ENCODE measurements at regions not wholly inside any gene's neighbourhood (a gene's known extent, or its start where the extent isn't known, plus 50 kb on each side); places are given as distances from the start of the nearest gene placed in this dataset.

- Histone ChIP-seq H3K9ac (ENCODE audit: low read length) (no peak overlapping the region), H3K27ac (ENCODE audit: low read depth, low read length) (no peak overlapping the region), H3K4me1 (ENCODE audit: insufficient read depth, low read length) (no peaks in the 10 kb centered on the region), H3K4me3 (ENCODE audit: low read depth in 1 of 2, low read length in 2 of 2) (no peak overlapping the region), H3K9me3 (ENCODE audit: low read length) (no peaks in the 10 kb centered on the region), H3K36me3 (ENCODE audit: insufficient read depth, low read length) (no peaks in the 10 kb centered on the region), H3K27me3 (ENCODE audit: control insufficient read depth in 1 of 2, insufficient read depth in 2 of 2, low read length in 2 of 2) (no peaks in the 10 kb centered on the region)
Measured at GRCh38 chr5:93296338-93296737, 284.7 kb downstream of the NR2F1-AS1 start.

DNA sequence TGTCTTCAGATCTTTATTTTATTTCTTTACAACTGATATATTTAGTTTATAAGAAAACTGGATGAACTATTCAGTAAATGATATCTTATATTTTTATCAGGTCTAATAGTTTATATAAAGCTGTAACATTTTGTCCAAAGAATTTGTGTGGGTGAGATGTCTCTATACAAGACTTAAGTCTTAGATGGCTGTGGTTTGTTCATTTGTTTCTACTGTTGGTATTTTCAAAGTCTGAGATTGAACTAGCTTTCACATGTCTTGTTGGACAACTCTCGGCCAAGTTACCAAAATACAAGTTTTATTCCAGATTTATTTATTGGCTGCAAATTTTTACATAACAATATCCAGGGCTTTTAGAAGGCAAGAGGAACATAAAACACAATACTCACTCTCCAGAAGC is 286.0 kb downstream of the NR2F1-AS1 start:
- Histone ChIP-seq H3K27ac (ENCODE audit: low read depth, low read length) (no peak overlapping the region), H3K36me3 (ENCODE audit: insufficient read depth, low read length) (no peaks in the 10 kb centered on the region), H3K27me3 (ENCODE audit: control insufficient read depth in 1 of 2, insufficient read depth in 2 of 2, low read length in 2 of 2) (no peaks in the 10 kb centered on the region), H3K4me1 (ENCODE audit: insufficient read depth, low read length) (no peaks in the 10 kb centered on the region), H3K4me3 (ENCODE audit: low read depth in 1 of 2, low read length in 2 of 2) (no peak overlapping the region), H3K9me3 (ENCODE audit: low read length) (no peaks in the 10 kb centered on the region), H3K9ac (ENCODE audit: low read length) (no peak overlapping the region)

DNA sequence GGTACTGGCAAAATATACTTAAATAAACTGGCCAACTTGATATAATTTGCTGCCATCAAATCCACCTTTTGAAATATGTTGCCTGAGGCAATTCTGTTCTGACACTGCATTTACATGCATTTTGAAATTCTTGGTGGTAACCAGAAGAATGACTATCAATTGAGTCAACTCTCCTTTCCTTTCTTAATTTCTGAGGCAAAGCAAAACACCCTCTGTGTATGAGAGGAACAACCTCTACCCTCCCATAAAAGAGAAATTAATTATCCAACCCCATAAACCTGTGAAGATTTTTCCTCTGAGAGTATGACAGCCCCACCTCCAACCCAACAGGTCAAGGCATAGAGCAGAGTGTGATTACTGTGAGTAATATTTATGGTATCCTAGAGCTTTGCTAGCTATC is 286.8 kb downstream of the NR2F1-AS1 start:
- H3K27ac ChIP-seq (ENCODE audit: low read depth, low read length) = no peak overlapping the region
- no peak overlapping the region for H3K4me3 ChIP-seq (ENCODE audit: low read depth in 1 of 2, low read length in 2 of 2)
- no peaks in the 10 kb centered on the region for H3K9me3 ChIP-seq (ENCODE audit: low read length)
- no peaks in the 10 kb centered on the region for H3K4me1 ChIP-seq (ENCODE audit: insufficient read depth, low read length)
- no peak overlapping the region for H3K9ac ChIP-seq (ENCODE audit: low read length)
- no peaks in the 10 kb centered on the region for H3K36me3 ChIP-seq (ENCODE audit: insufficient read depth, low read length)
- no peaks in the 10 kb centered on the region for H3K27me3 ChIP-seq (ENCODE audit: control insufficient read depth in 1 of 2, insufficient read depth in 2 of 2, low read length in 2 of 2)

DNA sequence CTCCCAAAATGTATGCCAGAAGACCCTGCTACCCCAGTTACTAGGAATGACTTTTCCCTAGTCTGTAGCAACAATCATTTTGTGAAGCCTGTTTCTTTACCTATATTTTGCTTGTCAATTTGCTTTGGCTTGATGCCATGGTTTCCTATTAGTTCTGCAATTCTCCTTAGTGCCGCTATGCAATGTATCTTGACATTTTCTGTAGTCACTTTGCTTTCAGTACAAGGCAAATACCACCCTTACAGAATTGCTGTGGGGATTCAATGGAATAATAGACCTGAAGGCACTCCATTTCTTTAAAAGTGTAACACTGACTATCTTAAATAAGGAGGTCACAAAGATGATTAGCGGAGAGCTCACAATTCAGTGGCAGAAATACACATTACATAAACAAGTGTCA is 291.1 kb downstream of the NR2F1-AS1 start:
- no peaks in the 10 kb centered on the region for H3K36me3 ChIP-seq (ENCODE audit: insufficient read depth, low read length)
- no peak overlapping the region for H3K4me3 ChIP-seq (ENCODE audit: low read depth in 1 of 2, low read length in 2 of 2)
- no peak overlapping the region for H3K9ac ChIP-seq (ENCODE audit: low read length)
- no peak overlapping the region for H3K27ac ChIP-seq (ENCODE audit: low read depth, low read length)
- no peaks in the 10 kb centered on the region for H3K4me1 ChIP-seq (ENCODE audit: insufficient read depth, low read length)
- H3K9me3 ChIP-seq (ENCODE audit: low read length) = peaks cover 4% of the 10 kb centered on the region
- no peaks in the 10 kb centered on the region for H3K27me3 ChIP-seq (ENCODE audit: control insufficient read depth in 1 of 2, insufficient read depth in 2 of 2, low read length in 2 of 2)

DNA sequence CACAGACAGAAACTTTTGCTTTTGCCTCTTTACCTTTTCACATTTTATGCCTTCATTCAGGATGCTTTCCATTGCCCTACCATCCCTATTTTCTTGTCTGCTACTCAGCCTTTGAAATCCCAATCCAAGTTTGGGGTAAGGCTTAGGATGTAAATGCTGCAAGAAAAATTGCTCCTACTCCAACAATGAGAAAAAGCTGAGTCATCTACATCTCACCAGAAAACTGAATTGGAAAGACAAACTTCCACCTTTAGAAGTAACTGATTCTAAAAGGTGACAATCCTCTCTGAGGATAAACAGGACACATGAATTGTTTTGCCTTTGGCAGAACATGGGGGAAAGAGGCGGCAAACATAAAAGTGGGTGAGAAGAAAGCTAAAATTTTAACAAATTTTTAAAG is 295.6 kb downstream of the NR2F1-AS1 start:
- no peaks in the 10 kb centered on the region for H3K4me1 ChIP-seq (ENCODE audit: insufficient read depth, low read length)
- no peaks in the 10 kb centered on the region for H3K36me3 ChIP-seq (ENCODE audit: insufficient read depth, low read length)
- H3K9me3 ChIP-seq (ENCODE audit: low read length) = peaks cover 4% of the 10 kb centered on the region
- no peaks in the 10 kb centered on the region for H3K27me3 ChIP-seq (ENCODE audit: control insufficient read depth in 1 of 2, insufficient read depth in 2 of 2, low read length in 2 of 2)
- H3K4me3 ChIP-seq (ENCODE audit: low read depth in 1 of 2, low read length in 2 of 2) = no peak overlapping the region
- H3K9ac ChIP-seq (ENCODE audit: low read length) = no peak overlapping the region
- no peak overlapping the region for H3K27ac ChIP-seq (ENCODE audit: low read depth, low read length)

- Histone ChIP-seq H3K4me3 (ENCODE audit: low read depth in 1 of 2, low read length in 2 of 2) (no peak overlapping the region), H3K27me3 (ENCODE audit: control insufficient read depth in 1 of 2, insufficient read depth in 2 of 2, low read length in 2 of 2) (no peaks in the 10 kb centered on the region), H3K9ac (ENCODE audit: low read length) (no peak overlapping the region), H3K9me3 (ENCODE audit: low read length) (peaks cover 4% of the 10 kb centered on the region), H3K4me1 (ENCODE audit: insufficient read depth, low read length) (no peaks in the 10 kb centered on the region), H3K27ac (ENCODE audit: low read depth, low read length) (no peak overlapping the region), H3K36me3 (ENCODE audit: insufficient read depth, low read length) (no peaks in the 10 kb centered on the region)
Measured at GRCh38 chr5:93281980-93282772, 298.8 kb downstream of the NR2F1-AS1 start.

GRCh38 chr5:93280518-93280917 is 300.5 kb downstream of the NR2F1-AS1 start:
- H3K9me3 ChIP-seq (ENCODE audit: low read length) = no peaks in the 10 kb centered on the region
- H3K9ac ChIP-seq (ENCODE audit: low read length) = no peak overlapping the region
- no peak overlapping the region for H3K27ac ChIP-seq (ENCODE audit: low read depth, low read length)
- no peaks in the 10 kb centered on the region for H3K36me3 ChIP-seq (ENCODE audit: insufficient read depth, low read length)
- no peaks in the 10 kb centered on the region for H3K27me3 ChIP-seq (ENCODE audit: control insufficient read depth in 1 of 2, insufficient read depth in 2 of 2, low read length in 2 of 2)
- no peaks in the 10 kb centered on the region for H3K4me1 ChIP-seq (ENCODE audit: insufficient read depth, low read length)
- H3K4me3 ChIP-seq (ENCODE audit: low read depth in 1 of 2, low read length in 2 of 2) = no peak overlapping the region

DNA sequence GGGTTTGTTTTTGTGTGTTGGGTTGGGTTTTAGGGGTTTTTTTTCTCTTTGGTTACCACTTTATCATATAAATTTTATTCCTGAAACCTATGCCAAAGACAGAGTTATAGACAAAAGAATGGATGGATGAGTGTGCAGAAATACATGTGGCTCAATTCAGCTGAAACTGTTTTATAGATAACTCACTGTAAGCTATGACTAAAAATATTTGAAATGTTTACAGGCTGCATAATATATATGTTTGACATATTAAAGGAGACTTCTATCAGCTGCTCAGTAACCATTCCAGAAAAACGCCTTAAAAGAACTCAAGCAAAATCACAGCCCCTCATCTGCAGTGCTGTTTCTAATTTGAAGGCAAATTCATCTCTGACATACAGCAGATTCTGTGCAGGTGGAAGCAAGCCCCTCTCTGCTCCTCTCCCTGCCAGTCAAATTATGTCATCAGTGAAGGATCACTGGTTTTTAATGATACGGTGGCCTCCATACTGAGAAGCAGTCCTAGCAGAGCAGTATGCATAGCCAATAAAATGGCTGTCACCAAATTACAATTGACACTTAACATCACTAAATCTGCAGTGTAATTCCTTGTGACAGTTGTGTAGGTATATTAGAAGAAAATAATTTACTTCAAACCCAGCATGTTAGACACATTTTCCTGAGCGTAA is 301.6 kb downstream of the NR2F1-AS1 start:
- H3K9ac ChIP-seq (ENCODE audit: low read length) = no peak overlapping the region
- H3K36me3 ChIP-seq (ENCODE audit: insufficient read depth, low read length) = no peaks in the 10 kb centered on the region
- H3K27me3 ChIP-seq (ENCODE audit: control insufficient read depth in 1 of 2, insufficient read depth in 2 of 2, low read length in 2 of 2) = no peaks in the 10 kb centered on the region
- no peak overlapping the region for H3K27ac ChIP-seq (ENCODE audit: low read depth, low read length)
- H3K9me3 ChIP-seq (ENCODE audit: low read length) = no peaks in the 10 kb centered on the region
- H3K4me3 ChIP-seq (ENCODE audit: low read depth in 1 of 2, low read length in 2 of 2) = no peak overlapping the region
- H3K4me1 ChIP-seq (ENCODE audit: insufficient read depth, low read length) = no peaks in the 10 kb centered on the region

- Histone ChIP-seq H3K27me3 (ENCODE audit: control insufficient read depth in 1 of 2, insufficient read depth in 2 of 2, low read length in 2 of 2) (no peaks in the 10 kb centered on the region), H3K9ac (ENCODE audit: low read length) (no peak overlapping the region), H3K4me1 (ENCODE audit: insufficient read depth, low read length) (no peaks in the 10 kb centered on the region), H3K36me3 (ENCODE audit: insufficient read depth, low read length) (no peaks in the 10 kb centered on the region), H3K9me3 (ENCODE audit: low read length) (no peaks in the 10 kb centered on the region), H3K4me3 (ENCODE audit: low read depth in 1 of 2, low read length in 2 of 2) (no peak overlapping the region), H3K27ac (ENCODE audit: low read depth, low read length) (no peak overlapping the region)
Measured at GRCh38 chr5:93278896-93279295, 302.1 kb downstream of the NR2F1-AS1 start.

- Histone ChIP-seq H3K4me1 (ENCODE audit: insufficient read depth, low read length) (no peaks in the 10 kb centered on the region), H3K36me3 (ENCODE audit: insufficient read depth, low read length) (no peaks in the 10 kb centered on the region), H3K9ac (ENCODE audit: low read length) (no peak overlapping the region), H3K27me3 (ENCODE audit: control insufficient read depth in 1 of 2, insufficient read depth in 2 of 2, low read length in 2 of 2) (no peaks in the 10 kb centered on the region), H3K9me3 (ENCODE audit: low read length) (no peaks in the 10 kb centered on the region), H3K27ac (ENCODE audit: low read depth, low read length) (no peak overlapping the region), H3K4me3 (ENCODE audit: low read depth in 1 of 2, low read length in 2 of 2) (no peak overlapping the region)
Measured at GRCh38 chr5:93277051-93277450, 304.0 kb downstream of the NR2F1-AS1 start.

DNA sequence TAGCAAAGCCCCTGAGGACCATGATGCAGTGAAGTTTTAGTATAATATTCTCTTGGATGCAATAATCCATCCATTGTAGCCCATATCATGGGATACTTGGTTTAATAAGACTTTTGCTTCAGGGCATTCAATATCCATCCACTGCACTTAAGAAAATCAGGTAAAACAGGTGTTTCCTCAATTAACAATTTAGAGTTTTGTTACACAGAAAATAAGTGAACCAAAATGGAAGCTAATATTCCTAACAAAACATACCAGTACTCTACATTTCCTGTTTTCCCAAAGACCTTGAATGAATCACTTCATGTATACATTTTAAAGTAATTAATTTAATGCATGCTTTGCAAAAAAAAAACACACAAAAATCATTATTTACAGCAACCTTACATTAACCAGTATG is 305.6 kb downstream of the NR2F1-AS1 start:
- no peaks in the 10 kb centered on the region for H3K27me3 ChIP-seq (ENCODE audit: control insufficient read depth in 1 of 2, insufficient read depth in 2 of 2, low read length in 2 of 2)
- H3K36me3 ChIP-seq (ENCODE audit: insufficient read depth, low read length) = no peaks in the 10 kb centered on the region
- H3K27ac ChIP-seq (ENCODE audit: low read depth, low read length) = no peak overlapping the region
- H3K4me1 ChIP-seq (ENCODE audit: insufficient read depth, low read length) = no peaks in the 10 kb centered on the region
- no peak overlapping the region for H3K9ac ChIP-seq (ENCODE audit: low read length)
- H3K4me3 ChIP-seq (ENCODE audit: low read depth in 1 of 2, low read length in 2 of 2) = no peak overlapping the region
- no peaks in the 10 kb centered on the region for H3K9me3 ChIP-seq (ENCODE audit: low read length)

GRCh38 chr5:93274291-93274690 is 306.7 kb downstream of the NR2F1-AS1 start:
- Histone ChIP-seq H3K36me3 (ENCODE audit: insufficient read depth, low read length) (no peaks in the 10 kb centered on the region), H3K4me3 (ENCODE audit: low read depth in 1 of 2, low read length in 2 of 2) (no peak overlapping the region), H3K9ac (ENCODE audit: low read length) (no peak overlapping the region), H3K27me3 (ENCODE audit: control insufficient read depth in 1 of 2, insufficient read depth in 2 of 2, low read length in 2 of 2) (no peaks in the 10 kb centered on the region), H3K9me3 (ENCODE audit: low read length) (no peaks in the 10 kb centered on the region), H3K4me1 (ENCODE audit: insufficient read depth, low read length) (no peaks in the 10 kb centered on the region), H3K27ac (ENCODE audit: low read depth, low read length) (no peak overlapping the region)

All from muscle layer of colon (tissue), 2 donors.